GM21786 (cell line): ENCODE measurements at regions not wholly inside any gene's neighbourhood (a gene's known extent, or its start where the extent isn't known, plus 50 kb on each side); places are given as distances from the start of the nearest gene placed in this dataset.
"Not testable (repeated sequence)": the region's sequence is repeated elsewhere in the genome, so short reads cannot be mapped to it uniquely, and the experiment has no call there.

Source experiments
- ATAC-seq: cut with Tn5 transposase; IDR thresholded peaks from one replicate; pipeline ENCODE4 v1.9.1; 2021; ENCODE audit not compliant: unreplicated experiment

DNA sequence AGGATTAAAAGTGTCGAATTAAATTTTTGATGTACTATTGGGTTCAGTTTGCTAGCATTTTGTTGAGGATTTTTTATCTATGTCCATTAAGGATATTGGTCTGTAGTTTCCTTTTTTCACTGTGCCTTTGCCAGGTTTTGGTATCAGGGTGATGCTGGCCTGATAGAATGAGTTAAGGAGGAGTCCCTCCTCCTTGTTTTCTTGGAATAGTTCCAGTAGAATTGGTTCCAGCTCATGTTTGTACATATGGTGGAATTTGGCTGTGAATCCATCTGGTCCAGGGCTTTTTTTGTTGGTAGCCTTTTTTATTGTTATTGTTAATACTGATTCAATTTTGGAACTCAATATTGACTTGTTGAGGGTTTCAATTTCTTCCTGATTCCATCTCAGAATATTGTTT lies 141.8 kb downstream of the SIM1 start:
- ATAC-seq: no peak

DNA sequence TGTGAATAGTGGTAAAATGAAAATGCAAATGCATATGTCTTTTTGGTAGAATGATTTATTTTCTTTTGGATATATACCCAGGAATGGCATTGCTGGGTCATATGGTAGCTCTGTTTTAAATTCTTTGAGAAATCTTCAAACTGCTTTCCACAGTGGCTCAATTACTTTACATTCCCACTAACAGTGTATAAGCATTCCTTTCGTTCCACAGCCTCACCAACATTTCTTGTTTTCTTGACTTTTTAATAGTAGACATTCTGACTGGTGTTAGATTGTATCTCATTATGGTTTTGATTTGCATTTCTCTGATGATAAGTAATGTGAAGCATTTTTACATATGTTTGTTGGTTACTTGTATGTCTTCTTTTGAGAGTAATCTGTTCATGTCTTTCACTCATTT lies 144.0 kb downstream of the SIM1 start:
- ATAC-seq: no peak

DNA sequence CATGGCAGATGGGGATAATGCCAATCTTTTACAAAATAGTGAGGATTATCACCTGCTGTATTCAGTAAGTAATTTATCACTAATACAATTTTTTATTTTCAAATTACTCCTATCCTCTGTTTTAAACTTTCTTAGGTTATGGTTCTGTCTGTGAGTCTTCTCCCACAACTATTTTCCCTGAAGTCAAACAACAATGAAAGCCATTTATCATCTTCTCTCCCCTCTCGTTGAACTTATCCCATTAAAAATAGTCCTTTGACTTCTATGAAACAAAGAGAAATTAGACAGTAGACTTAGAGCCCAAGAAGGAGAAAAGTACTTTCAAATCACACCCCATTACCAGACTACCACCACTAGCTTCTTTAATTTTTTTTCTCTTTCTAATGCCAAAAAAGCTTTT lies 147.7 kb downstream of the SIM1 start:
- no peak for ATAC-seq

DNA sequence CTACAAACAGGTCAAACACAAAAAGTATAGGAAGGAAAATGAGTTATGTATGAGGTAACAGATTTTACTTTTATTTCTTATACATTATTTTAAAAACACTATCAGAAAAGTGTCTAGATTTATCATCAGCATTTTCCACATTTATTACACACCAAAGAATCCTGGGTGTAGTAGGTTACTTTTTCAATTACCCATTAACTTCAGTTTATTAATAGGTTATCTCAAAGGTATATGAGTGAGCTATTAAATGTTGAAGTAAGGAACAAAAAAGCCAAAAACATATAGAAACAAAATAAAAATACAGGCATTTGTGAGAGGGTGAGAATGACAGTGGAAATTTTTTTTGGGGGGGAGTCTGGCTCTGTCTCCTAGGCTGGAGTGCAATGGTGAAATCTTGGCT lies 150.5 kb downstream of the SIM1 start:
- no peak for ATAC-seq

DNA sequence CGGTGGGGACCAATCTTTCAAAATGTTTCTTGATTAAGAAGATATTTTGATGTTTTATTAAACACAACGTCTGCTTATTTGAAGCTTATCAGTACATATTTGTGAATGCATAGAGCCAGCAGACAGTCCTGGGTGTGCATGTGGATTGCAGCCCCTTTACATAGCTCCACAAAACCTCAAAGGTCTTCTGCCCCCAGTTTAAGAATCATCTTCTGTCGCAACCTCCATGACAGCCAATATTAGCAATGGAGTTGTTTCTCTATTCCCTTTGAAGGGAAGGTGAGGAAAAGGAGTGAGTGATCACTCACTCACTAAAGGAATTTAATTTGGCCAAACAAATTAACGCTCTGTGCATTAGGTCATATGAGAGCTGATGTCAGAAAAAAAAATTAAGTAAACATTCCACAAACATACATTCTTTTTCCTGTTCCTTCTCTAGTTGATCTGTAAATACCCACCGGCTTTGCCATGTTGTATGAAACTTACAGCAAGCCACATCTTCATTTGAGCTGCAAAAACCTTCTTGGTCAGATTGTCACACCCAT lies 152.9 kb downstream of the SIM1 start:
- ATAC-seq: no peak

DNA sequence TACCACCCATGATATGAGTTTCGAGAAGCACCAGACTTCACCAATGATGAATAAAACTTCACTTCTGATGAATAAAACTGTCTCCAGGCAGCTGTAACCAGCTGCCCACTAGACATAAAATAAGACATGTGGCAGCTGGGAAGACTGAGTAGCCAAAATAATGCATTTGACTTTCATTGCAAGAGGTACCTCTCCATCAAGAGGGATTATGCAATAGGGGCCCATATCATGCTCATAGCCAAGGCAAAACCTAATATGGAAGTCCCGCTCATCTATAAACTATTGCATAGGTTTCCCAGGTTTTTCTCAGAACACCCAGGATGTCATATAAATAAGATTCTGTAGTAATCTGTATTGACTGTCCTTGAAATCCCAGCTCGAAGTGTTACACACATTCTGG lies 155.5 kb downstream of the SIM1 start:
- ATAC-seq: no peak

DNA sequence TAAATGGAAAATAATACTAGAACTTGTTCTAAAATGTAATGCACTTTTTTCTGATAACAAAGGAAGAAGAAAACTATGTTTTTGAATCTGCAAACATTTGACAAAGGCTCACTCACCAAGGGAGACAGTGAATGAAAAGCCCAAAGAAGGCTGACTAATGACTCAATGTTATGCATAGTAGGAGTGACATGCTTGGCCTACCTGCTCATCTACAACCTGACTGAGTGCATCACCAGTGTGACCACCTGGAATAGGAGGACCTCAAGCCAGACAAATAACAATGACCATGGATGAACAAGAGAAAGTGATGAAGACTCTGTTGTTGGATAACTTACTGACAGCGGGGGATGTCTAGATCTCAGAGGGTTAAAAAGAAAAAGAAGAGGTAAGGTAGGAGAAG lies 157.2 kb downstream of the SIM1 start:
- no peak for ATAC-seq

DNA sequence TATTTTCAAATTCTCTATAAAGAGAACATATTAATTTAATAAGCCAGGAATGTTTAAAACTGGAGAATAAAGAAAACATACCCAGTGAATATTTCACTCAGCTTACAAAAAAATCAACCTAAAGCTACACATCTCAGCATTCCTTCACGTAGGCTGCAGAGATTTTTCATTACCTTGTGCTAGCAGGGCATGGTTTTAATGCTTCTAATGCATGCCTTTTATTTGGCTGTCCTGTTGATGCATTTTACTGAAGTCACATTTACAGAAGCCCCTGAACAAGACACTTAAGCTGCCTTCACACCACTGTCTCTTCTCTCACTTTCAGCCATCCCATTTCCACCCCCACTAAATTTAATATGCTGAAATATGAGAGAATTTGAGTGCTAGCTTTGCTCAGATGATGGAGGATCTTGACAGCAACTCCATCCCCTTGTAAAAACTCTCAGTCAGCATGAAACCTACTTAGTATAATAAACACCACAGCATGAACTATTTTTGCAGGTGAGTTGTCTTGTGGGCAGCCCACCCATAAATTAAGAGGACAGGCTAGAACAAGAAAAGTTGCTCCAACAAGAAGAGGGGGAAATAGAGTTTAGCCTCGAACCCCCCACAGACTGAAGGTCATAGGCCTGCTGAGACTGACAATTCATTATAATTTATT lies 159.4 kb downstream of the SIM1 start:
- ATAC-seq: no peak

DNA sequence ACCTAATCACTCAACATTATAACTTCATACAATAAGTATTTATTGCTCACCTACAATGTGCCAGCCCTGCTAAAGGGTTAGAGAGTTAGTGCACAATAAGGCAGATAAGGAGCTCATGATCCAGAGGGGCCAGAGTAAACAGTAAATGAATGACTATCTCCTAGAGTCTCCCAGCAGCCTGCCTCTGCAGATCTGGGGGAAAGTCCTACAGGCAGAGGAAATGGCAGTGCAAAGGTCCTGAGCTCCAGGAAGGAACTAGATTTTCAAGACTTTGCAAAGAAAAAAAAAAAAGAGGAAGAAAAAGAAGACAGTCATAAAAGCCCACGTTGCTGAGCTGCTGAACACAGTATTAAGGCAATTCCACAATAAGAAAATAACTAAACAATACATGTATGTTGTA lies 160.1 kb downstream of the SIM1 start:
- ATAC-seq: no peak

DNA sequence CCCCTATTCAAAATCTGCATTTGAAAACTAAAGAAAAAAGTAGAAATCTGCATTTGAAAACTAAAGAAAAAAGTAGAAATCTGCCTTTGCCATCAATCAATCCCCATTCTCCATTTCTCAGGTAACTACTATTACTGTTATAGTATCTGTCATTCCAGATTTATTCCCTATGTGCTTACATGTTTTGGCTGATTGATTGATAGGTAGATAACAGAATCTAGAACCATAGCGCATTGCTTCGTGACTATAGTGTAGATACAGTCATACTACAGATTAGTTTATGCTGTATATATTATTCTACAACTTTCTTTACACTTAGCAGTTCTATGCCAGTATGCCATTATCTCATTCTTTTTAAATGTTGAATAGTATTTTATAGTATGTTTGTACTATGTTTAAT lies 163.0 kb downstream of the SIM1 start:
- ATAC-seq: no peak

DNA sequence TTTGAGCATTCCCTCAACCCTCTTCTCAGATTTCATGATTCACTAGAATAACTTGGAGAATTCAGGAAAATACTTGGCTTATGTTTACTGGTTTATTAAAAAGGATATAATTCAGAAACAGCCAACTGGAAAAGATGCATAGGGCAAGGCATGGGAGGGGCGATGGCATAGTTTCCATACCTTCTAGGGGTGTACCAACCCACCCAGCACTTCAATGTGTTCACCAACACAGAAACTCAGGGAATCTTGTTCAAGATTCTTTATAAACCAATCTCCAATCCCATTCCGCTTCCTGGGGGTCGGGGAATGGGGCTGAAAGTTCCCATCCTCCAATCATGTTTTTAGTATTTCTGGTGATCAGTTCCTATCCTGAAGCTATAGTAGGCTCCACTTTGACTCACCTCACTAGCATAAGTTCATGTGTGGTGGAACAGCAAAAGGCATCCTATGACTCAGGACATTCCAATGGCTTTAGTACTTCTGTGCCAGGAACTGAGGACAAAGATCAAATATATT lies 164.4 kb downstream of the SIM1 start:
- ATAC-seq: no peak

DNA sequence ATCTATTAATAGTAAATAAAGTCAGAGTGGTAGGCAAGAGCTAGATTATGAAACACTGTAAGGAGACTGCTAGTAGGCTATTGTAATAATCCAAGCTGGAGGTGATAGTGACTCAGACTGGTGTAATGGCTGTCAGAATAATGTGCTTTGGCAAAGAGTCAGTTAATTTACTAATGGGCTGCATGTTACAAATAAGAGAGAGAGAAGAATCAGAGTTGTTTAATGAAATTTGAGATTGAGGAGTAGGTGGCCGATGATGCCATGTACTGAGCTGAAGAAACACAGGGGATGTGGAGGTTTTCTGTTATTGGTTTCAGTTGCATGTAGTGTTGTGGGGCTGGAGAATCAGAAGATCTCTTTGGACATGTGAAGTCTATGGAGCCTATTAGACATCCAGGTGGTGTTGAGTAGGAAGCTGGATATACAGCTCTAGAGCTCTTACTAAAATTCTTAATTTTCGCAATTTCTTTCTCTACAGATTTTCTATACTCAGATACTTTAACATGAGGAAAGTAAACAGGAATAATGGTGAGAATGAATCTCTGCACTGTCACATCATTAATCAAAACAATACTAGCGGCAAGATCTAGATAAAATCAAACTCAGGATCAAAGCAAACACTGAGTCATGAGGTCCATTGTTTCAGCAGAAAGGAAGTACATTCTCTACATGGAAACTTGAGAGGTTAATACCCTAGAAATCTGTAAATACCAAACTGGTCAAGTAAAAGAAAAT lies 167.7 kb downstream of the SIM1 start:
- no peak for ATAC-seq

DNA sequence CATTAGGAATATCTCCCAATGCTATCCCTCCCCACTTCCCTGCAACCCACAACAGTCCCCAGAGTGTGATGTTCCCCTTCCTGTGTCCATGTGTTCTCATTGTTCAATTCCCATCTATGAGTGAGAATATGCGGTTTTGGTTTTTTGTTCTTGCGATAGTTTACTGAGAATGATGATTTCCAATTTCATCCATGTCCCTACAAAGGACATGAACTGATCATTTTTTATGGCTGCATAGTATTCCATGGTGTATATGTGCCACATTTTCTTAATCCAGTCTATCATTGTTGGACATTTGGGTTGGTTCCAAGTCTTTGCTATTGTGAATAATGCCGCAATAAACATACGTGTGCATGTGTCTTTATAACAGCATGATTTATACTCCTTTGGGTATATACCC lies 169.5 kb downstream of the SIM1 start:
- not testable (repeated sequence) for ATAC-seq

DNA sequence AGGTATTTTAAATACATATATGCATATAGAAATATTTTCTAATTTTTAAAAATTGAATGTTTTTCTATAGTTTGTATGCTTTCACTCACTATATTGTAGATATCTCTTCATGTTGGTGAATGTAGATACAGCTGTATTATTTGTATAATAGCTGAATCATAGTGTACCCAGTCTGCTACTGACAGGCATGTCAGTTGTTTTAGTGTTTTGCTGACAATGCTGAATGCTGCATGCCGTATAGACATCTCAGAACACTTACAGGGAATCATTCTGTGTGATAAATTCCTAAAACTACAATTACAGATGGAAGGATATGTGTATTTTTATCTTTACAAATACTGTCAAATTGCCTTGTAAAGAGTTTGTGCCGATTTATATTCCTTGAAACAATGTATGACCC lies 175.4 kb downstream of the SIM1 start:
- ATAC-seq: no peak

DNA sequence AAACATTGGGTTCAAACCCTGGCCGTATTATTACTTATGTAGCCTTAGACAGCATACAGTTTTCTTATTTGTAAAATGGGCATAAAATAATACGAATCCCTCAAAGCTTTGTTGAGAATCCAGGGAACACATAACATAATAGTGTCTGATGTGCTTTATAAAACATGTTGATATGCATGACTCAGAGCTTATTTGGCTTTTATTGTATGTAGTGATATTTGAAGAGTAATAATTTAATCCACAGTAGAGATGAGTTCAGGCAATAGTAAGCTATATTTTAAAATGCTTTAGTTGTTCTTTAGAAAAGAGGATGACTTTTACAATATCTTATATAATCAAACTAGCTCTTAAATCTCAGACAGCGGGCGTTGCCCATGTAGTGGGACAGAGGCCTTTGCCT lies 176.4 kb downstream of the SIM1 start:
- no peak for ATAC-seq

DNA sequence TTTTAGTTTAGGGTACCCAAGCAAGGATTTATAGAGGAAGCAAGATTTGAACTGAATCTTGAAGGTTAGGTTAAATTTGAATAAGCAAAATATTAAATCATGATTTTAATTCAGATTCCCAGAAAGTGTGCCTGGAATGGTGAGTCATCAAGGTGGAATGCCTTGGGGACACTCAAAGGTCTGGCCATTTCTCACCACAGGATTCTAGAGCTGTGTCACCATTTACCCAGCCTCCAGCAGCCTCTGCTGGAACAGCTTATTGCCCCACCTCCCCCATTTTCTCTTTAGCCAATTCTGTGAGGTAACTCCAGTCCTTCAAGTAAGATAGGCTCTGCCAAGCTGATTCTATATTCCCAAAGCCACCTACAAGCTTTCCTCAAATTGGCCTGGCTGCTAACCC lies 181.4 kb downstream of the SIM1 start:
- ATAC-seq: no peak

DNA sequence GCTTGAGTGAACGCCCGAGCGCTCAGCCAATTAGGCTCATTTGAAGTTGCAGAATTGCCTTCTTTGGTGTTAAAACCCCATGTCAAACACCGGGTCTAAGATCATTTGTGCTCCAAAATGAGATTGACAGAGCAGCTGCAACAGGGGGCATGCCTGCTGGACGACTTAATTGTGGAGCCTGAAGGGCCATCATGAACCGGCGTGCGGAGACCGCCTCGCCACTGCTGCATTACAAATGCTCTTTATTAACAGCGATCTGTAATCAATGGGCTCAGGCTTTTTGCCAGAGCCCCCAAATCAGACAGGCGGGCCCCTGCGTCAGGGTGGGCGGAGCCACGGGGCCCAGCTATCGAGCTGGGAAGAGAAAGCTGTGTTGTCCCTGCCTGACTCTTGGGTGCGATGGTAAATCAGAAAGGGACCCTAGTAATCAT lies 183.2 kb downstream of the SIM1 start:
- no peak for ATAC-seq

DNA sequence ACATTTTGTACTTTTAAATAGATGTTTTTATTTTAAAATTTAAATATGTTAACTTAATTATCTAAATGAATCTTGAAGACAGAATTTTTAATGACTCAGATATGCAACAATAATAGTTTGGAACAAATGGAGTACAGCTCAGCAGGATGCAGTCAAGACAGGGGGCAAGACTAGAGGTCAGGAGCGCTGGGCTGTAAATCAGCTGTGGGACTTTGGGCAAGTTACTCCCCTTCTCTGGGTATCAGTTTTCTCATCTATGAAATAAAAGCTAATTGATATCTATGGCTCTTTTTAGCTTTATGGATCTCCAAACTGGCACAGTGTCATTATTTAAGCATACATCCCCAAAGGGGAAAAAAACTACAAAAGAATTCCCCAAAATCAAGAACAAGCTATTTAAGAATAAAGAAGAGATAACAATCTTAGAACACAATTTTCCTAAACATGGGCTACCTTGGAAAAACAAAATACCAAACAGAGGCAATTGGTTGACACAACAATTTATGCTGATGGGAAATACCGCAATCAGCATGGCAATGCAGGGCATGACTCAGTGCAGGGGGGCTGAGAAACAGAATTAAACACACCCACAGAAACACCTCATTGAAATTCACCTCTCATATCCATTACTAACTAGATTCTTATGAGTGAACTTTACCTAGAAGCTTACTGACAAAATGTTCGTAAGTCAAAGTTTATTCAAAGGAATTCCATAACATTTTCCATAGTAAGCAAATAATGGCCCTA lies 188.2 kb downstream of the SIM1 start:
- no peak for ATAC-seq

DNA sequence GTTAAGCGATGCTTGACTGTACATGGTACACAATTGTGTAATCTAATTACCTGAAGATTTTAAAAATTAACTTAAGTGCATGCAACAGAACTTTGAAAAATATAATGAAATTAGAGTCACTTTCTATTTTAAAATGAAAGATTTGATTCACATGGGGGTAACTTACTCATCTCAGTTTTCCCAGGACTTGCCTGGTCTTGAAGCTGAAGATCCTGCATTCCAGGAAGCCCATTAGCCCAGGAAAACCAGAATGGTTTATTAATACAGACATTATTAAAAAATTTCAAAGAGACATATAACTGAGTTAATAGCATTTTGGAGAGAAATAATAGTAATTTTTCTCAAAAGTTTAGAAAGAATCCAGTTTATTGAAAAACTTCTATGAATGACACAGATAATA lies 190.6 kb downstream of the SIM1 start:
- ATAC-seq: no peak

DNA sequence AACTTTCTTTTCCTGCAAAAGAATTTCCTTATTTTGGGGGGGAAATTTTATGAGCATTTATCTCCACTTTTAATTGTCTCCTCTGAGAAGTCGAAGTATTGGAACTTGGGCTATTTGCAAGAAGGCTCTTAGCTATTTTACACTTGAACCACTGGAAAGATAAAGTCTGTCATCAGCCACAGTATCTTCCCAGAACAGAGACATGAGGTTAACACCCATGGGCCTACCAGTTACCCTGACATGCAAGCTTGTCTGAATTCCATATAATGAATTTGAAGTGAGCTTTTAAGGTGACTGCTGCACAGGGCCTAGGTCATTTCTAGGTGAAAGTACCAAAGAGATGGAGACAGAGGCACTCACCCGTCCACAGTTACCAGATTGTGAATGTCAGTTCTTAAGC lies 193.1 kb downstream of the SIM1 start:
- no peak for ATAC-seq

DNA sequence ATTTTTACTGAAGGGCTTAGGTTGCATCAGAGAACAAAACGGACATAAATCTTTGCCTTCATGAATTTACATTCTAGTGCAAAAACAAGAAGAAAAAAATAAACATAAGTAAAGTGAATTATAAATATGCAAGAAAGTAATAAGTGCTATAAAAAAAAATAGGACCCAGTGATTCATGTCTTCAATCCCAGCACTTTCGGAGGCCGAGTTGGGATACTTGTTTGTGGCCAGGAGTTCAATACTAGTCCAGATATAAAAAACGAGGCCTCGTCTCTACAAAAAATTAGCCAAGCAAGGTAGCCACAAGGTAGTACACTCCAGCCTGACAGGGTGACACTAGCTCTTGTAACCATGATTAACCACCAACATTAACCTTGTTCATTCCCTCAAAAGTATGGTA lies 193.5 kb downstream of the SIM1 start:
- no peak for ATAC-seq

DNA sequence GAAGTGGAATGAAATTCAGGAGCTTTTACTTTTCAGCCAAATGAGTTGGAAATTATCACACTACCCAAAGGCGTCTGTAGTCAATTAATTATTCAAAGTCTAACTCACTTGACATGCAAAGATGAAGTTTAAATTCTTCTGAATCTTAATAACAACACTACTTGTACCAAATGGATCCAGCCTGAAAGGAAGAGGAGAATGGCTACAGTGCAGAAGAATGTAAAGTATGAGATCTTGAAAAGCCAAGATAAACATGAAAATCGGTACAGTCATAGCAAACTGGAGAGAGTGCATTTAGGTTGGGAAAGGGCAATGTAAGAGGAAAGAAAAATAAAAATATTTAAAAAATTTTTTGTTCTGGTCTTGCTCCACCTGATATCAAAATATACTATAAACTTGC lies 195.5 kb downstream of the SIM1 start:
- ATAC-seq: no peak
